PC-3 (cell line): ENCODE measurements at regions not wholly inside any gene's neighbourhood (a gene's known extent, or its start where the extent isn't known, plus 50 kb on each side); places are given as distances from the start of the nearest gene placed in this dataset.

ENCODE experiments used
- EZH2 ChIP-seq: fragments of 300-600 bp; sonication (generic); IDR thresholded peaks from one replicate; pipeline ENCODE4 v1.6.1; 2017; ENCODE audit warnings: antibody characterized with exemption, mild to moderate bottlenecking, low read length; ENCODE audit not compliant: unreplicated experiment
- EZH2phosphoT487 ChIP-seq: fragments of 300-600 bp; sonication (generic); IDR thresholded peaks from 2 replicates; pipeline ENCODE4 v1.6.1; 2018; ENCODE audit warnings: mild to moderate bottlenecking, antibody characterized with exemption, low read length, borderline replicate concordance
- TF ChIP-seq, protein P1 (sequence below): fragments of 300-600 bp; sonication (generic); conservative IDR thresholded peaks from 2 replicates; pipeline ENCODE4 v1.5.1; 2017; ENCODE audit warnings: antibody characterized with exemption, low read depth, mild to moderate bottlenecking, low read length

DNA sequence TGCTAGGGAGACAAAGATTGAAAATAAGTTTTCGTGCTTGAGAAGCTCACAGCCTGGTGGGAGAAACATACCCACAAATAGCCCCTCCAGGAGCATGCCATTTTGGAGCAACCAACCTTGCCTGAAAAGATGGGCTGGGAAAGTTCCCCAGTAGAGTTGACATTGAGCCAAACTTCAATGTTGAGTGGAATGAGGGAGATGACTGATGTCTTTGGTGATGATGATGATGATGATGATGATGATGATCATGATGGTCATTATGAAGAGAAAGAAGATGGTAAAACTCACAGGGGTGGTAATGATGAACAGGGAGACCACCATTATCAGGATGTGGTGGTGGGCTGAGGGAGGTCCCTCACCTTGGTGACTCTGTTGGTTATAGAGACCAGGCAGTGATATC lies 50.1 kb upstream of the ADRA1D start:
- TF ChIP-seq, protein P1, sequence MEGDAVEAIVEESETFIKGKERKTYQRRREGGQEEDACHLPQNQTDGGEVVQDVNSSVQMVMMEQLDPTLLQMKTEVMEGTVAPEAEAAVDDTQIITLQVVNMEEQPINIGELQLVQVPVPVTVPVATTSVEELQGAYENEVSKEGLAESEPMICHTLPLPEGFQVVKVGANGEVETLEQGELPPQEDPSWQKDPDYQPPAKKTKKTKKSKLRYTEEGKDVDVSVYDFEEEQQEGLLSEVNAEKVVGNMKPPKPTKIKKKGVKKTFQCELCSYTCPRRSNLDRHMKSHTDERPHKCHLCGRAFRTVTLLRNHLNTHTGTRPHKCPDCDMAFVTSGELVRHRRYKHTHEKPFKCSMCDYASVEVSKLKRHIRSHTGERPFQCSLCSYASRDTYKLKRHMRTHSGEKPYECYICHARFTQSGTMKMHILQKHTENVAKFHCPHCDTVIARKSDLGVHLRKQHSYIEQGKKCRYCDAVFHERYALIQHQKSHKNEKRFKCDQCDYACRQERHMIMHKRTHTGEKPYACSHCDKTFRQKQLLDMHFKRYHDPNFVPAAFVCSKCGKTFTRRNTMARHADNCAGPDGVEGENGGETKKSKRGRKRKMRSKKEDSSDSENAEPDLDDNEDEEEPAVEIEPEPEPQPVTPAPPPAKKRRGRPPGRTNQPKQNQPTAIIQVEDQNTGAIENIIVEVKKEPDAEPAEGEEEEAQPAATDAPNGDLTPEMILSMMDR, result no peak
- no peak for TF ChIP-seq EZH2phosphoT487
- no peak for TF ChIP-seq EZH2
